ENCODE measurements at regions not wholly inside any gene's neighbourhood (a gene's known extent, or its start where the extent isn't known, plus 50 kb on each side); places are given as distances from the start of the nearest gene placed in this dataset.

- Mint-ChIP-seq H3K9me3 (peaks cover 10% of the 10 kb centered on the region), H3K27me3 (ENCODE audit: low read depth) (no peaks in the 10 kb centered on the region), H3K4me3 (no peak overlapping the region), H3K4me1 (no peaks in the 10 kb centered on the region), H3K27ac (no peak overlapping the region), H3K36me3 (no peaks in the 10 kb centered on the region)
- DNase-seq (ENCODE audit: low spot score) = no peak
- ATAC-seq = no peak
- TF ChIP-seq GTF2I (CRISPR knock-in tag; conservative IDR thresholded peaks at IDR 0.05) (no peak), ZBTB43 (CRISPR knock-in tag; IDR thresholded peaks at IDR 0.05) (no peak), HMGA2 (CRISPR knock-in tag; IDR thresholded peaks at IDR 0.05) (no peak), AR (CRISPR knock-in tag; IDR thresholded peaks at IDR 0.05) (no peak), ATF3 (CRISPR knock-in tag; conservative IDR thresholded peaks at IDR 0.05) (no peak), NR3C1 (CRISPR knock-in tag; conservative IDR thresholded peaks at IDR 0.05; ENCODE audit: low read depth) (no peak), STAT6 (CRISPR knock-in tag; conservative IDR thresholded peaks at IDR 0.05; ENCODE audit: low read depth) (no peak), ETV6 (CRISPR knock-in tag; IDR thresholded peaks at IDR 0.05) (no peak)
- TF ChIP-seq, protein P1, sequence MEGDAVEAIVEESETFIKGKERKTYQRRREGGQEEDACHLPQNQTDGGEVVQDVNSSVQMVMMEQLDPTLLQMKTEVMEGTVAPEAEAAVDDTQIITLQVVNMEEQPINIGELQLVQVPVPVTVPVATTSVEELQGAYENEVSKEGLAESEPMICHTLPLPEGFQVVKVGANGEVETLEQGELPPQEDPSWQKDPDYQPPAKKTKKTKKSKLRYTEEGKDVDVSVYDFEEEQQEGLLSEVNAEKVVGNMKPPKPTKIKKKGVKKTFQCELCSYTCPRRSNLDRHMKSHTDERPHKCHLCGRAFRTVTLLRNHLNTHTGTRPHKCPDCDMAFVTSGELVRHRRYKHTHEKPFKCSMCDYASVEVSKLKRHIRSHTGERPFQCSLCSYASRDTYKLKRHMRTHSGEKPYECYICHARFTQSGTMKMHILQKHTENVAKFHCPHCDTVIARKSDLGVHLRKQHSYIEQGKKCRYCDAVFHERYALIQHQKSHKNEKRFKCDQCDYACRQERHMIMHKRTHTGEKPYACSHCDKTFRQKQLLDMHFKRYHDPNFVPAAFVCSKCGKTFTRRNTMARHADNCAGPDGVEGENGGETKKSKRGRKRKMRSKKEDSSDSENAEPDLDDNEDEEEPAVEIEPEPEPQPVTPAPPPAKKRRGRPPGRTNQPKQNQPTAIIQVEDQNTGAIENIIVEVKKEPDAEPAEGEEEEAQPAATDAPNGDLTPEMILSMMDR (IDR thresholded peaks at IDR 0.05) = no peak
- ChIA-PET CTCF (no interaction called here), POLR2A (no interaction called here)
These were observed 485.4 kb downstream of the POM121L12 start for GRCh38 chr7:53520841-53521240.

- H3K27me3 Mint-ChIP-seq (ENCODE audit: low read depth) = no peaks in the 10 kb centered on the region
- no peak for DNase-seq (ENCODE audit: low spot score)
- peaks cover 14% of the 10 kb centered on the region for H3K9me3 Mint-ChIP-seq
- ATAC-seq = no peak
- H3K4me3 Mint-ChIP-seq = no peak overlapping the region
- CTCF ChIA-PET = no interaction called here
- POLR2A ChIA-PET = no interaction called here
- no peaks in the 10 kb centered on the region for H3K36me3 Mint-ChIP-seq
- no peak overlapping the region for H3K27ac Mint-ChIP-seq
- no peaks in the 10 kb centered on the region for H3K4me1 Mint-ChIP-seq
- no peak for TF ChIP-seq NR1H2 (CRISPR knock-in tag; IDR thresholded peaks at IDR 0.05)
- no peak for TF ChIP-seq ATF6 (CRISPR knock-in tag; IDR thresholded peaks at IDR 0.05)
- no peak for TF ChIP-seq SMAD3 (CRISPR knock-in tag; IDR thresholded peaks at IDR 0.05; ENCODE audit: borderline replicate concordance)
- TF ChIP-seq, protein P2, sequence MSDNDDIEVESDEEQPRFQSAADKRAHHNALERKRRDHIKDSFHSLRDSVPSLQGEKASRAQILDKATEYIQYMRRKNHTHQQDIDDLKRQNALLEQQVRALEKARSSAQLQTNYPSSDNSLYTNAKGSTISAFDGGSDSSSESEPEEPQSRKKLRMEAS (CRISPR knock-in tag; IDR thresholded peaks at IDR 0.05) = no peak
- no peak for TF ChIP-seq ZSCAN18 (CRISPR knock-in tag; IDR thresholded peaks at IDR 0.05)
- TF ChIP-seq JUN (CRISPR knock-in tag; IDR thresholded peaks at IDR 0.05) = no peak
- TF ChIP-seq E2F4 (CRISPR knock-in tag; IDR thresholded peaks at IDR 0.05; ENCODE audit: borderline replicate concordance, low read depth) = no peak
- no peak for TF ChIP-seq ATF3 (CRISPR knock-in tag; conservative IDR thresholded peaks at IDR 0.05)
- TF ChIP-seq, protein P3, sequence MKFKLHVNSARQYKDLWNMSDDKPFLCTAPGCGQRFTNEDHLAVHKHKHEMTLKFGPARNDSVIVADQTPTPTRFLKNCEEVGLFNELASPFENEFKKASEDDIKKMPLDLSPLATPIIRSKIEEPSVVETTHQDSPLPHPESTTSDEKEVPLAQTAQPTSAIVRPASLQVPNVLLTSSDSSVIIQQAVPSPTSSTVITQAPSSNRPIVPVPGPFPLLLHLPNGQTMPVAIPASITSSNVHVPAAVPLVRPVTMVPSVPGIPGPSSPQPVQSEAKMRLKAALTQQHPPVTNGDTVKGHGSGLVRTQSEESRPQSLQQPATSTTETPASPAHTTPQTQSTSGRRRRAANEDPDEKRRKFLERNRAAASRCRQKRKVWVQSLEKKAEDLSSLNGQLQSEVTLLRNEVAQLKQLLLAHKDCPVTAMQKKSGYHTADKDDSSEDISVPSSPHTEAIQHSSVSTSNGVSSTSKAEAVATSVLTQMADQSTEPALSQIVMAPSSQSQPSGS (CRISPR knock-in tag; IDR thresholded peaks at IDR 0.05; ENCODE audit: borderline replicate concordance, low read depth) = no peak
- no peak for TF ChIP-seq ELF4 (CRISPR knock-in tag; IDR thresholded peaks at IDR 0.05; ENCODE audit: low read depth)
These were observed 486.3 kb downstream of the POM121L12 start for GRCh38 chr7:53521638-53522184.

Measured in WTC11 (cell line).